HCT116 (cell line): ENCODE measurements at regions not wholly inside any gene's neighbourhood (a gene's known extent, or its start where the extent isn't known, plus 50 kb on each side); places are given as distances from the start of the nearest gene placed in this dataset.

Experiments
- ATAC-seq: fragments of 200-7000 bp; cut with Tn5 transposase; 2 replicates; pipeline ENCODE4 v1.9.1; 2020; ENCODE audit warnings: mild to moderate bottlenecking, moderate library complexity
- BruUV-seq: library from RNA; stranded (reverse); fragments of 400-500 nt; replicated peaks from 2 replicates; lab custom pipeline; 2021; lab: Mats Ljungman, UMichigan
- CTCF ChIA-PET: fragments of 300-600 bp; sonication (Branson Sonifier 250); formaldehyde crosslinking; loops from one replicate; lab custom pipeline; 2021; ENCODE audit warnings: antibody characterized with exemption; lab: Charles Lee
- POLR2A ChIA-PET: fragments of 300-600, 350-600 bp; sonication (Branson Sonifier 250); formaldehyde crosslinking; loops from one replicate; lab custom pipeline; 2021; ENCODE audit warnings: antibody characterized with exemption; lab: Charles Lee
- RAD21 ChIA-PET, 2 experiments: fragments of 300-600 bp; sonication (Branson Sonifier 250); formaldehyde crosslinking; loops; one replicate each; lab custom pipeline; 2023; ENCODE audit warnings: low total read pairs in 2 of 2; ENCODE audit not compliant: uncharacterized antibody in 2 of 2, unreplicated experiment in 2 of 2, low non-redundant PET in 1 of 2; lab: Charles Lee
- DNase-seq: peaks from one replicate; pipeline ENCODE4 v3.0.0-alpha.2; 2010; ENCODE audit warnings: low read depth, low spot score
- H2AFZ ChIP-seq: fragments of 200-600 bp; shearing (Covaris generic), sonication (generic); 2 replicates; pipeline ENCODE4 v1.6.1; 2017; ENCODE audit warnings: low read depth, mixed run types, mixed read lengths, antibody characterized with exemption, low read length; ENCODE audit not compliant: poor library complexity, severe bottlenecking
- H3K27ac ChIP-seq: 2 replicates; pipeline ENCODE4 v1.5.1; 2012; ENCODE audit warnings: low read depth, low read length
- H3K27me3 ChIP-seq: fragments of 200-600 bp; sonication (generic); 2 replicates; pipeline ENCODE4 v1.6.1; 2016; ENCODE audit warnings: mixed run types, low read length, mixed read lengths; ENCODE audit not compliant: insufficient read depth
- H3K36me3 ChIP-seq, 2 experiments: fragments of 200-500 bp in 1 of 2; fragments of 200-600 bp in 1 of 2; sonication (Bioruptor generic) in 1 of 2; sonication (generic) in 1 of 2; 2 replicates each; pipeline versions ENCODE4 v1.5.1 to v1.6.1; 2014 to 2016; ENCODE audit warnings: low read length in 2 of 2, inconsistent platforms in 1 of 2, mixed read lengths in 1 of 2, mixed run types in 1 of 2; ENCODE audit not compliant: insufficient read depth in 2 of 2, control insufficient read depth in 1 of 2
- H3K4me1 ChIP-seq, 2 experiments: fragments of 200-600 bp in 1 of 2; sonication (generic) in 1 of 2; 2 replicates each; pipeline versions ENCODE4 v1.5.1 to v1.6.1; 2012 to 2017; ENCODE audit warnings: low read length in 2 of 2, inconsistent platforms in 1 of 2, mild to moderate bottlenecking in 1 of 2, mixed read lengths in 1 of 2, mixed run types in 1 of 2, moderate library complexity in 1 of 2; ENCODE audit not compliant: insufficient read depth in 2 of 2, control insufficient read depth in 1 of 2
- H3K4me2 ChIP-seq: fragments of 200-600 bp; sonication (generic); 2 replicates; pipeline ENCODE4 v1.6.1; 2017; ENCODE audit warnings: mixed run types, low read length, mixed read lengths
- H3K4me3 ChIP-seq, 2 experiments: fragments of 200-600 bp in 1 of 2; sonication (generic) in 1 of 2; replicated peaks in 1 of 2; 2 replicates each; pipeline ENCODE4 v1.5.1; 2011 to 2016; ENCODE audit warnings: low read length in 2 of 2, control low read depth in 1 of 2, low read depth in 1 of 2, mild to moderate bottlenecking in 1 of 2, mixed read lengths in 1 of 2, mixed run types in 1 of 2
- H3K79me2 ChIP-seq: fragments of 200-600 bp; sonication (generic); 2 replicates; pipeline ENCODE4 v1.6.1; 2017; ENCODE audit warnings: mild to moderate bottlenecking, mixed run types, low read length, moderate library complexity, mixed read lengths; ENCODE audit not compliant: insufficient read depth
- H3K9ac ChIP-seq: fragments of 200-600 bp; sonication (generic); 2 replicates; pipeline ENCODE4 v1.6.1; 2016; ENCODE audit warnings: low read length, mixed read lengths
- H3K9me2 ChIP-seq: fragments of 200-600 bp; sonication (generic), shearing (Covaris generic); 2 replicates; pipeline ENCODE4 v1.6.1; 2017; ENCODE audit warnings: mixed run types, mild to moderate bottlenecking, moderate library complexity; ENCODE audit not compliant: insufficient read depth
- H3K9me3 ChIP-seq, 2 experiments: fragments of 200-500 bp in 1 of 2; fragments of 200-600 bp in 1 of 2; sonication (Bioruptor generic) in 1 of 2; sonication (generic) in 1 of 2; 2 replicates each; pipeline ENCODE4 v1.6.1; 2014 to 2017; ENCODE audit warnings: low read length in 2 of 2, mixed read lengths in 2 of 2, inconsistent platforms in 1 of 2, low read depth in 1 of 2, mild to moderate bottlenecking in 1 of 2, mixed run types in 1 of 2, moderate library complexity in 1 of 2; ENCODE audit not compliant: control insufficient read depth in 1 of 2, insufficient read depth in 1 of 2
- H4K20me1 ChIP-seq: fragments of 200-600 bp; sonication (generic), shearing (Covaris generic); 2 replicates; pipeline ENCODE4 v1.6.1; 2017; ENCODE audit warnings: mixed run types, mild to moderate bottlenecking, moderate library complexity; ENCODE audit not compliant: insufficient read depth
- CBX3 ChIP-seq: IDR thresholded peaks from 2 replicates; pipeline ENCODE4 v1.6.1; 2012; ENCODE audit warnings: low read depth
- CTCF ChIP-seq, 3 experiments: fragments of 200-600 bp in 1 of 3; sonication (generic) in 1 of 3; IDR thresholded peaks in 2 of 3; conservative IDR thresholded peaks in 1 of 3; 2 replicates each; pipeline ENCODE4 v1.5.1; 2012 to 2017; ENCODE audit warnings: low read depth in 2 of 3, low read length in 2 of 3, antibody characterized with exemption in 1 of 3, borderline replicate concordance in 1 of 3, control low read depth in 1 of 3, mild to moderate bottlenecking in 1 of 3, mixed read lengths in 1 of 3, mixed run types in 1 of 3, moderate library complexity in 1 of 3; ENCODE audit not compliant: insufficient read depth in 1 of 3
- EGR1 ChIP-seq: IDR thresholded peaks from 2 replicates; pipeline ENCODE4 v1.6.1; 2012; ENCODE audit warnings: low read depth
- ELF1 ChIP-seq: IDR thresholded peaks from 2 replicates; pipeline ENCODE4 v1.6.1; 2012; ENCODE audit warnings: low read depth, borderline replicate concordance
- EZH2 ChIP-seq: fragments of 200-600 bp; sonication (generic); IDR thresholded peaks from 2 replicates; pipeline ENCODE4 v1.6.1; 2017; ENCODE audit warnings: antibody characterized with exemption, mixed run types
- MAX ChIP-seq: IDR thresholded peaks from 2 replicates; pipeline ENCODE4 v1.6.1; 2012
- POLR2A ChIP-seq: IDR thresholded peaks from 2 replicates; pipeline ENCODE4 v1.7.0; 2011; ENCODE audit warnings: borderline replicate concordance; ENCODE audit not compliant: insufficient read depth, insufficient read length; ENCODE audit errors: extremely low read depth
- POLR2AphosphoS5 ChIP-seq: IDR thresholded peaks from 2 replicates; pipeline ENCODE4 v1.6.1; 2011; ENCODE audit warnings: mild to moderate bottlenecking, low read depth, low read length, moderate library complexity
- RAD21 ChIP-seq: IDR thresholded peaks from 2 replicates; pipeline ENCODE4 v1.6.1; 2012; ENCODE audit warnings: low read depth, mild to moderate bottlenecking
- SP1 ChIP-seq: IDR thresholded peaks from 2 replicates; pipeline ENCODE4 v1.6.1; 2012; ENCODE audit warnings: low read depth
- SRF ChIP-seq: IDR thresholded peaks from 2 replicates; pipeline ENCODE4 v1.6.1; 2012; ENCODE audit warnings: low read depth
- YY1 ChIP-seq: IDR thresholded peaks from 2 replicates; pipeline ENCODE4 v1.6.1; 2011; ENCODE audit warnings: low read length, low read depth, moderate library complexity, mild to moderate bottlenecking; ENCODE audit not compliant: insufficient replicate concordance; ENCODE audit errors: extremely low read depth
- ZBTB33 ChIP-seq: IDR thresholded peaks from 2 replicates; pipeline ENCODE4 v1.6.1; 2011; ENCODE audit warnings: mild to moderate bottlenecking, low read length, moderate library complexity; ENCODE audit not compliant: insufficient replicate concordance; ENCODE audit errors: extremely low read depth
- ZNF274 ChIP-seq: fragments of 200-500 bp; sonication (Bioruptor generic); IDR thresholded peaks from 2 replicates; pipeline ENCODE4 v1.6.1; 2014; ENCODE audit warnings: mild to moderate bottlenecking, low read depth, low read length, inconsistent platforms
- intact Hi-C: fragments of 100-400 bp; cut with micrococcal nuclease; formaldehyde crosslinking; loops from 2 replicates; pipeline ENCODE4 v1.10.0; 2022

GRCh38 chr16:86846136-86846535, 267.8 kb downstream of the FOXL1 start:
- H3K27me3 ChIP-seq = peaks cover 22% of the 10 kb centered on the region
- CTCF ChIA-PET = no interaction called here
- no peak for DNase-seq
- no peak for ATAC-seq
- H3K9ac ChIP-seq = no peak overlapping the region
- no peaks in the 10 kb centered on the region for H3K79me2 ChIP-seq
- H3K9me3 ChIP-seq = no peaks in the 10 kb centered on the region
- no peak overlapping the region for H3K4me3 ChIP-seq
- no TSS peak for BruUV-seq
- no peak overlapping the region for H3K27ac ChIP-seq
- H3K9me2 ChIP-seq = no peaks in the 10 kb centered on the region
- H3K4me1 ChIP-seq = peaks cover 0 to 2% of the 10 kb centered on the region in 2 experiments; a peak in 1 of 4 replicates
- intact Hi-C loops = no loop called here
- H2AFZ ChIP-seq = no peak overlapping the region
- H3K36me3 ChIP-seq = no peaks in the 10 kb centered on the region
- H3K4me2 ChIP-seq = no peak overlapping the region
- POLR2A ChIA-PET = no interaction called here
- no peaks in the 10 kb centered on the region for H4K20me1 ChIP-seq
- TF ChIP-seq SP1 = no peak
- no peak for TF ChIP-seq ZNF274
- no peak for TF ChIP-seq SRF
- TF ChIP-seq RAD21 = no peak
- TF ChIP-seq EGR1 = no peak
- no peak for TF ChIP-seq CBX3
- no peak for TF ChIP-seq ELF1
- TF ChIP-seq YY1 = no peak
- TF ChIP-seq EZH2 = no peak
- TF ChIP-seq CTCF (IDR thresholded peaks at IDR 0.05 in 2 of 3, conservative IDR thresholded peaks at IDR 0.05 in 1 of 3; ENCODE audit: borderline replicate concordance in 1 of 3, insufficient read depth in 1 of 3, low read depth in 2 of 3, low read length in 2 of 3) = no peak
- TF ChIP-seq ZBTB33 = no peak
- no peak for TF ChIP-seq POLR2A
- TF ChIP-seq MAX = no peak
- no peak for TF ChIP-seq POLR2AphosphoS5
- RAD21 ChIA-PET = no interaction called here
